Keratinocyte (primary cell): ENCODE measurements at regions not wholly inside any gene's neighbourhood (a gene's known extent, or its start where the extent isn't known, plus 50 kb on each side); places are given as distances from the start of the nearest gene placed in this dataset.

ENCODE experiments used
- CTCF ChIP-seq, 3 experiments: IDR thresholded peaks in 1 of 3; conservative IDR thresholded peaks in 1 of 3; optimal IDR thresholded peaks in 1 of 3; 2 replicates in 2 of 3; 3 replicates in 1 of 3; pipeline versions ENCODE3 to v1.5.1; 2011; ENCODE audit warnings: low read length in 3 of 3, mild to moderate bottlenecking in 3 of 3, moderate library complexity in 2 of 3, control low read depth in 1 of 3, inconsistent platforms in 1 of 3; ENCODE audit not compliant: insufficient read depth in 2 of 3; ENCODE audit errors: extremely low read depth in 1 of 3
- EZH2 ChIP-seq: IDR thresholded peaks from one replicate; pipeline ENCODE4 v1.6.1; 2012; ENCODE audit warnings: inconsistent platforms, mild to moderate bottlenecking, low read length, moderate library complexity

GRCh38 chr5:52665559-52665958, 122.2 kb upstream of the ITGA1 start:
- TF ChIP-seq CTCF (optimal IDR thresholded peaks at IDR 0.05 in 1 of 3, IDR thresholded peaks at IDR 0.05 in 1 of 3, conservative IDR thresholded peaks at IDR 0.05 in 1 of 3; ENCODE audit: extremely low read depth in 1 of 3, insufficient read depth in 2 of 3, low read length in 3 of 3) (no peak), EZH2 (no peak)
